OCI-LY1 (cell line): ENCODE measurements at regions not wholly inside any gene's neighbourhood (a gene's known extent, or its start where the extent isn't known, plus 50 kb on each side); places are given as distances from the start of the nearest gene placed in this dataset.

ENCODE experiments used
- EZH2 ChIP-seq: fragments of 200-600 bp; sonication (generic), shearing (Covaris generic); IDR thresholded peaks from 2 replicates; pipeline ENCODE4 v1.8.0; 2017; ENCODE audit warnings: borderline replicate concordance, mixed run types, mild to moderate bottlenecking, antibody characterized with exemption, low read length, moderate library complexity, mixed read lengths
- TF ChIP-seq, protein P1 (sequence below): fragments of 200-600 bp; sonication (generic), shearing (Covaris generic); IDR thresholded peaks from 2 replicates; pipeline ENCODE4 v1.5.1; 2017; ENCODE audit warnings: mild to moderate bottlenecking, antibody characterized with exemption, low read length, moderate library complexity, mixed read lengths

DNA sequence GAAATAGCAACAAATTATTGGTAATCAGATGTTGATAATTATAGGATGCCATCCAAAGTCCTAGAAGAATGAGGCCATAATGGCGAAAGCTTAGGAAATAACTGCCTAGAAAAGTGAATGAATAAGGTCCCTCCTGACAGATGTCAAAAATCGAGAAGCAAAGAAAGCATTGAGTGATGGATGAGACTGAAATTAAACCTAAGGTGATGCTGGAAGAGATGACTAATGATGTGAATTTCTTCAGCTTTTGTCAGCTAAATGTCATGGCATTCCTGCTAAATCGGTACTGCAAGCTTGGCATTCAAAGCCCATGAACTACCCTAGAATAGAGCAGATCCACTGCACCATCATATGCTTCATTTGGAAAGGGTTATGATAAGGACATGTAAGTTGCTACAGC lies 74.8 kb upstream of the RGPD4 start:
- TF ChIP-seq, protein P1, sequence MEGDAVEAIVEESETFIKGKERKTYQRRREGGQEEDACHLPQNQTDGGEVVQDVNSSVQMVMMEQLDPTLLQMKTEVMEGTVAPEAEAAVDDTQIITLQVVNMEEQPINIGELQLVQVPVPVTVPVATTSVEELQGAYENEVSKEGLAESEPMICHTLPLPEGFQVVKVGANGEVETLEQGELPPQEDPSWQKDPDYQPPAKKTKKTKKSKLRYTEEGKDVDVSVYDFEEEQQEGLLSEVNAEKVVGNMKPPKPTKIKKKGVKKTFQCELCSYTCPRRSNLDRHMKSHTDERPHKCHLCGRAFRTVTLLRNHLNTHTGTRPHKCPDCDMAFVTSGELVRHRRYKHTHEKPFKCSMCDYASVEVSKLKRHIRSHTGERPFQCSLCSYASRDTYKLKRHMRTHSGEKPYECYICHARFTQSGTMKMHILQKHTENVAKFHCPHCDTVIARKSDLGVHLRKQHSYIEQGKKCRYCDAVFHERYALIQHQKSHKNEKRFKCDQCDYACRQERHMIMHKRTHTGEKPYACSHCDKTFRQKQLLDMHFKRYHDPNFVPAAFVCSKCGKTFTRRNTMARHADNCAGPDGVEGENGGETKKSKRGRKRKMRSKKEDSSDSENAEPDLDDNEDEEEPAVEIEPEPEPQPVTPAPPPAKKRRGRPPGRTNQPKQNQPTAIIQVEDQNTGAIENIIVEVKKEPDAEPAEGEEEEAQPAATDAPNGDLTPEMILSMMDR = no peak
- TF ChIP-seq EZH2 = no peak
